IMR-90 (cell line): ENCODE measurements at regions not wholly inside any gene's neighbourhood (a gene's known extent, or its start where the extent isn't known, plus 50 kb on each side); places are given as distances from the start of the nearest gene placed in this dataset.

Experiments
- ATAC-seq: fragments of 200-7000 bp; cut with Tn5 transposase; 2 replicates; pipeline ENCODE4 v1.9.1; 2020; ENCODE audit warnings: low read depth, mild to moderate bottlenecking, moderate library complexity
- BruUV-seq: library from RNA; stranded (reverse); fragments of 400-500 nt; replicated peaks from 2 replicates; lab custom pipeline; 2021; lab: Mats Ljungman, UMichigan
- CTCF ChIA-PET: fragments of 300-600 bp; formaldehyde crosslinking; extraction: SDS; loops from one replicate; lab custom pipeline; 2021; ENCODE audit warnings: antibody characterized with exemption; lab: Yijun Ruan, JAX
- POLR2A ChIA-PET: fragments of 300-600 bp; sonication (Branson Sonifier 250); formaldehyde crosslinking; loops from one replicate; lab custom pipeline; 2022; ENCODE audit warnings: antibody characterized with exemption; ENCODE audit not compliant: unreplicated experiment; lab: Charles Lee
- DNase-seq: peaks from one replicate; pipeline ENCODE4 v3.0.0; 2013
- H2AFZ ChIP-seq: replicated peaks from 2 replicates; pipeline ENCODE3; 2013; ENCODE audit warnings: low read length, mild to moderate bottlenecking; ENCODE audit not compliant: poor library complexity
- H2AK5ac ChIP-seq: 2 replicates; pipeline ENCODE4 v1.6.1; 2013; ENCODE audit warnings: low read depth, low read length, inconsistent platforms
- H2AK9ac ChIP-seq: replicated peaks from 2 replicates; pipeline ENCODE3; 2013; ENCODE audit warnings: mild to moderate bottlenecking, low read depth, low read length, moderate library complexity; ENCODE audit not compliant: poor library complexity
- H2BK120ac ChIP-seq: 2 replicates; pipeline ENCODE4 v1.6.1; 2013; ENCODE audit warnings: low read depth, low read length, inconsistent platforms
- H2BK15ac ChIP-seq: 3 replicates; pipeline ENCODE4 v1.6.1; 2013; ENCODE audit warnings: low read depth, low read length, inconsistent platforms
- H2BK20ac ChIP-seq: 2 replicates; pipeline ENCODE4 v1.6.1; 2013; ENCODE audit warnings: low read depth, mild to moderate bottlenecking, inconsistent platforms, low read length, moderate library complexity
- H2BK5ac ChIP-seq: 2 replicates; pipeline ENCODE4 v1.6.1; 2013; ENCODE audit warnings: mild to moderate bottlenecking, low read depth, low read length, inconsistent platforms; ENCODE audit not compliant: poor library complexity, severe bottlenecking
- H3K14ac ChIP-seq: replicated peaks from 2 replicates; pipeline ENCODE4 v1.6.1; 2013; ENCODE audit warnings: low read depth, low read length, inconsistent platforms
- H3K18ac ChIP-seq: 2 replicates; pipeline ENCODE4 v1.6.1; 2013; ENCODE audit warnings: low read depth, low read length, control low read depth
- H3K23ac ChIP-seq: 2 replicates; pipeline ENCODE4 v1.6.1; 2013; ENCODE audit warnings: low read depth, low read length, inconsistent platforms
- H3K27ac ChIP-seq: 2 replicates; pipeline ENCODE4 v1.5.1; 2013; ENCODE audit warnings: mild to moderate bottlenecking, control low read depth, low read length; ENCODE audit not compliant: insufficient read depth
- H3K27me3 ChIP-seq: 2 replicates; pipeline ENCODE4 v1.6.1; 2013; ENCODE audit warnings: low read length; ENCODE audit not compliant: control insufficient read depth, insufficient read depth
- H3K36me3 ChIP-seq: 2 replicates; pipeline ENCODE4 v1.6.1; 2013; ENCODE audit warnings: low read length, mixed read lengths; ENCODE audit not compliant: control insufficient read depth, insufficient read depth
- H3K4ac ChIP-seq: 2 replicates; pipeline ENCODE4 v1.6.1; 2013; ENCODE audit warnings: low read depth, low read length, inconsistent platforms
- H3K4me1 ChIP-seq: 2 replicates; pipeline ENCODE4 v1.6.1; 2013; ENCODE audit warnings: low read length, mixed read lengths; ENCODE audit not compliant: control insufficient read depth, insufficient read depth
- H3K4me2 ChIP-seq: 2 replicates; pipeline ENCODE4 v1.6.1; 2013; ENCODE audit warnings: low read depth, mild to moderate bottlenecking, control low read depth, low read length, moderate library complexity
- H3K4me3 ChIP-seq: 2 replicates; pipeline ENCODE4 v1.5.1; 2013; ENCODE audit warnings: low read depth, mild to moderate bottlenecking, control low read depth, low read length, moderate library complexity; ENCODE audit not compliant: insufficient read depth
- H3K56ac ChIP-seq: 2 replicates; pipeline ENCODE4 v1.6.1; 2013; ENCODE audit warnings: low read length, inconsistent platforms; ENCODE audit not compliant: insufficient read depth; ENCODE audit errors: extremely low read depth
- H3K79me1 ChIP-seq, 2 experiments: 2 replicates each; pipeline ENCODE4 v1.6.1; 2013; ENCODE audit warnings: low read length in 2 of 2, inconsistent platforms in 1 of 2, low read depth in 1 of 2
- H3K9ac ChIP-seq: 2 replicates; pipeline ENCODE4 v1.6.1; 2013; ENCODE audit warnings: low read depth, low read length, control low read depth
- H3K9me1 ChIP-seq: 2 replicates; pipeline ENCODE4 v1.6.1; 2013; ENCODE audit warnings: low read length, inconsistent platforms; ENCODE audit not compliant: insufficient read depth
- H3K9me3 ChIP-seq: 2 replicates; pipeline ENCODE4 v1.6.1; 2013; ENCODE audit warnings: low read length; ENCODE audit not compliant: control insufficient read depth, insufficient read depth
- H4K20me1 ChIP-seq: 2 replicates; pipeline ENCODE4 v1.6.1; 2013; ENCODE audit warnings: low read length, inconsistent platforms; ENCODE audit not compliant: insufficient read depth
- H4K5ac ChIP-seq: 2 replicates; pipeline ENCODE4 v1.6.1; 2013; ENCODE audit warnings: mild to moderate bottlenecking, low read depth, low read length, control low read depth
- H4K8ac ChIP-seq, 2 experiments: 2 replicates each; pipeline ENCODE4 v1.6.1; 2013; ENCODE audit warnings: low read depth in 2 of 2, low read length in 2 of 2, control low read depth in 1 of 2, inconsistent platforms in 1 of 2
- H4K91ac ChIP-seq: 2 replicates; pipeline ENCODE4 v1.6.1; 2013; ENCODE audit warnings: low read depth, low read length, inconsistent platforms; ENCODE audit not compliant: insufficient read depth
- CHD1 ChIP-seq: IDR thresholded peaks from 2 replicates; pipeline ENCODE4 v1.6.1; 2012; ENCODE audit warnings: low read depth, low read length, improper control_type of control experiment
- NFE2L2 ChIP-seq: fragments of 150-350 bp; IDR thresholded peaks from 2 replicates; pipeline ENCODE4 v1.6.1; 2016; ENCODE audit warnings: low read depth, mild to moderate bottlenecking, low read length
- whole genome bisulfite sequencing, 2 experiments: methylation state at CpG; one replicate each; pipeline versions ENCODE4 v1.1.5 to v1.1.7; 2013; ENCODE audit warnings: missing lambda C conversion rate in 2 of 2; ENCODE audit not compliant: insufficient read length in 1 of 2; ENCODE audit errors: extremely low coverage in 2 of 2; 5-methylcytosine and 5-hydroxymethylcytosine counted together
- dilution Hi-C: fragments of 300-500 bp; cut with HindIII; formaldehyde crosslinking; loops from one replicate; pipeline ENCODE4 v1.14.3; 2018; ENCODE audit warnings: low sequenced_read_pairs; ENCODE audit not compliant: unreplicated experiment
- in situ Hi-C: fragments of 300-500 bp; cut with MboI; formaldehyde crosslinking; loops from 3 replicates; pipeline ENCODE4 v1.14.3; 2019; ENCODE audit warnings: low sequenced_read_pairs, inconsistent platforms, mixed read lengths
- intact Hi-C: fragments of 100-400 bp; cut with micrococcal nuclease; formaldehyde crosslinking; loops from 2 replicates; pipeline ENCODE4 v1.10.0; 2022
- TF ChIP-seq, protein P1 (sequence below): conservative IDR thresholded peaks from 2 replicates; pipeline ENCODE4 v1.5.1; 2012; ENCODE audit warnings: mild to moderate bottlenecking, low read depth, low read length, improper control_type of control experiment

- Histone ChIP-seq H3K27me3 (no peaks in the 10 kb centered on the region), H3K4me1 (no peaks in the 10 kb centered on the region), H2AK9ac (no peak overlapping the region), H3K4me3 (no peak overlapping the region), H4K91ac (no peak overlapping the region), H3K18ac (no peak overlapping the region), H3K9ac (no peak overlapping the region), H2BK5ac (no peak overlapping the region), H3K9me1 (no peaks in the 10 kb centered on the region), H2BK20ac (no peak overlapping the region), H4K5ac (no peak overlapping the region), H3K4ac (no peak overlapping the region), H3K14ac (no peak overlapping the region), H3K4me2 (no peak overlapping the region), H3K79me1 (no peaks in the 10 kb centered on the region), H2BK120ac (no peak overlapping the region), H3K56ac (no peak overlapping the region), H4K8ac (no peak overlapping the region), H2BK15ac (no peak overlapping the region), H3K9me3 (no peaks in the 10 kb centered on the region; the same call in 1 of the 2 replicates), H3K27ac (no peak overlapping the region), H2AK5ac (no peak overlapping the region), H2AFZ (no peak overlapping the region), H4K20me1 (no peaks in the 10 kb centered on the region), H3K36me3 (no peaks in the 10 kb centered on the region), H3K23ac (no peak overlapping the region)
- BruUV-seq = no TSS peak
- dilution Hi-C loops = no loop called here
- WGBS, 2 experiments = no CpG with 5 or more reads among the region's 2 CpGs
- CTCF ChIA-PET = no interaction called here
- no peak for DNase-seq
- intact Hi-C loops = no loop called here
- POLR2A ChIA-PET = no interaction called here
- no peak for ATAC-seq
- TF ChIP-seq, protein P1, sequence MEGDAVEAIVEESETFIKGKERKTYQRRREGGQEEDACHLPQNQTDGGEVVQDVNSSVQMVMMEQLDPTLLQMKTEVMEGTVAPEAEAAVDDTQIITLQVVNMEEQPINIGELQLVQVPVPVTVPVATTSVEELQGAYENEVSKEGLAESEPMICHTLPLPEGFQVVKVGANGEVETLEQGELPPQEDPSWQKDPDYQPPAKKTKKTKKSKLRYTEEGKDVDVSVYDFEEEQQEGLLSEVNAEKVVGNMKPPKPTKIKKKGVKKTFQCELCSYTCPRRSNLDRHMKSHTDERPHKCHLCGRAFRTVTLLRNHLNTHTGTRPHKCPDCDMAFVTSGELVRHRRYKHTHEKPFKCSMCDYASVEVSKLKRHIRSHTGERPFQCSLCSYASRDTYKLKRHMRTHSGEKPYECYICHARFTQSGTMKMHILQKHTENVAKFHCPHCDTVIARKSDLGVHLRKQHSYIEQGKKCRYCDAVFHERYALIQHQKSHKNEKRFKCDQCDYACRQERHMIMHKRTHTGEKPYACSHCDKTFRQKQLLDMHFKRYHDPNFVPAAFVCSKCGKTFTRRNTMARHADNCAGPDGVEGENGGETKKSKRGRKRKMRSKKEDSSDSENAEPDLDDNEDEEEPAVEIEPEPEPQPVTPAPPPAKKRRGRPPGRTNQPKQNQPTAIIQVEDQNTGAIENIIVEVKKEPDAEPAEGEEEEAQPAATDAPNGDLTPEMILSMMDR = no peak
- TF ChIP-seq NFE2L2 (no peak), CHD1 (no peak)
- in situ Hi-C loops = no loop called here
These were observed 1654.0 kb downstream of the PCDH7 start for GRCh38 chr4:32374206-32374605.
